ENCODE measurements at regions not wholly inside any gene's neighbourhood (a gene's known extent, or its start where the extent isn't known, plus 50 kb on each side); places are given as distances from the start of the nearest gene placed in this dataset.

DNA sequence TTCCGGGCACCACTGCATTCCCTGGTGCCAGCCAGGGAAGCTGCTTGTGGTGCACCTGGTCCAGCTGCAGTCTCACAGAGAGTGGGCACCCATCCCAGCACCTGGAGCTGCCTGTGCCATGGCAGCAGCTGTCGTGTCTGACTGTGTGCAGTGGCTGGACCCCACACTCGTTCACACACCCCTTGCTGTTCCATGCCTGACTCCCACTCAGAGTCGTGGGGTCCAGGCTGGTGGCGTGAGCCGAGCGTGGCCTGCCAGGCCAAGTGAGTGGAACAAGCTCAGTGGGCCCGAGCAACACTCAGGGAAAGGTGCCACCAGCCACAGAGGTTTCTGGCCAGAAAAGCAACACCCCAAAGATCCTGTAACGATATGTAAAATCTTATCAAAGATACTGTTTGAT, 97.2 kb upstream of the KCNK1 start:
- DNase-seq (ENCODE audit: low spot score) = no peak

DNA sequence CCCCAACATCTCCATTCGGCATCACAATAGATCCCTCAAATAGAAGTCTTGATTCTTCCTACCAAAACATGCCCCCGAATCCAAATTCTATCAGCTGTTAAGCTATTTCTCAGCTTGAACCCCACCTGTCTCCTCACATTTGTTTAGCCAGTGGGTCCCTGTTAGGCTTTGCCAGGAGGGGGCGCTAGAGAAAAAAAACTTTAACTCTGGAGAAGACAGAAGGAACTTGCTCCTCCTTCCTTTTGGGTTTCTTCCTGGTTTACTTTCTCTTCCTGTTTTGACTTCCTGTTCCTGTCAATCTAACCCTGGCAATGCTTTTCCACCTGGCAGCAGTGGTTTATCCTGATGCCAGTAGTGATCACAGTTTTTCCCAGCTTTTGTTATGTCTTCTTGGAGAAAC, 95.6 kb upstream of the KCNK1 start:
- peak; percentile 39 for DNase-seq (ENCODE audit: low spot score)

DNA sequence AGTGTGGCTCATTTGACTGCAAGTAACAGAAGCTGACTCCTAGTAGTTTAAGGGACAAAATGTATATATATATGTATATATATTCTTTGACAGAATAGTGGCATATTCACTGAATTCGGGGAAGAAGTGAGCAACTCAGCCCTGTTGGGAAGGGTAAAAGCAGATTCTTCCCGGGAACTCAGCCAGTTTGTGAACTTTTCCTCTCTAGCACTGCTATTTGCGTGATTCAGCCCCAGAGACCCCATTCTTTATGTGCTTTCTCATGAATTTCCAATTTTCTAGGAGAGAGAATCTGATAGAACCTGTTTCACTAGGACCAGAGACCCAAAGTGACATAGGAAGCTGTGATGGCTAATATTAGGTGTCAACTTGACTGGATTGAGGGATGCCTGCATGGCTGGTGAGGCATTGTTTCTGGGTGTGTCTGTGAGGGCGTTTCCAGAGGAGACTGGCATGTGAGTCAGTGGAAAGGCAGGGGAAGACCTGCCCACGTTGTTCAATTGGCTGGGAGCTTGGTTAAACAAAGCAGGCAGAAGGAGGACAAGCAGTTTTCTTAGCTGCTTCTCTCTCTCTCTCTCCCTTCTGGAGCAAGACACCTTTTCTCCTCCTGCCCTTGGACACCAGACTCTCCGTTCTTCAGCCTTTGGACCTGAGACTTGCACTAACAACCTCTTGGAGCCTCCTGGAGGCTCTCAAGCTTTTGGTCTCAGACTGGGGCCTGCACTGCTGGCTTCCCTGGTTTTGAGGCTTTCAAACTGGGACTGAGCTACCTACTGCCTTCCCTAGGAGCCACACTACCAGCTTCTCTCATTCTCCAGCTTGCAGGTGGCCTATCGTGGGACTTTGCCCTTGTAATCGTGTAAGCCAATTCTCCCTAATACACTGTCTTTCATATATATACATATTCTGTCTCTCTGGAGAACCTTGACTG, 93.4 kb upstream of the KCNK1 start:
- peak; percentile 22 for DNase-seq (ENCODE audit: low spot score)

DNA sequence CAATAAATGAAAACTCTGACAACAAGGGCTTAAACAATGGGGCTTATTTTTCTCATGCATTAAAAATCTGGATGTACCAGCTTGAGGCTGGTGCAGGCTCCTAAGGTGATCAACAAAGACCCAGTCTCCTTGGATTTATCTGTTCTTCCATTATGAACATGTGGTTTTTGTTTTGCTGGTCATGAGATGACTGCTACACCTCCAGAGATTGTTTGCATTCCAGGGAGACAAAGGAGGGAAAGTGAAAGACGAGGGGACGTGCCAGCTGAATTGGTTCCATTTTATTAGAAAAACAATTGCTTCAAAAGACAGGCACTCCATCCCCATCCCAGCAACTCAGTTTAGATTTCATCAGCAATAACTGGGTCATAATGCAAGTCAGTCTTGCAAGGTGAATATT, 90.9 kb upstream of the KCNK1 start:
- no peak for DNase-seq (ENCODE audit: low spot score)

DNA sequence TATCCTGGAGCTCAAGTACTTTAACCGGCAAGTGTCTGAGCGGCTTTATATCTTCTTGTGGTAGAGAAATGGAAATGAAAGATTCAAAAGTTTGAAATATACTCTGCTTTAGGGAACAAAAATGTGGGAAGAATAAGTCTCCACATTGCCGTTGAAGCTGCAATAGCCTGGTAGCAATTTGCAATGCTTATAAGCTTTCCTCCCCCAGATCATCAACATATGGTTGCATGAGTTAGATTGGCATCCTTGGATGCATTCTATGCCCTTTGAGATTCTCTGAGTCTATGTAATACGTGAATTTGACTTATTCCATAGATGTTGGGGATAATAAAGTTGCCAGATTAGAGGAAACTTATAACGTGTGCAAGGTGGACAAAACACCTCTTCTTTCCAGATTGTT, 86.1 kb upstream of the KCNK1 start:
- no peak for DNase-seq (ENCODE audit: low spot score)

DNA sequence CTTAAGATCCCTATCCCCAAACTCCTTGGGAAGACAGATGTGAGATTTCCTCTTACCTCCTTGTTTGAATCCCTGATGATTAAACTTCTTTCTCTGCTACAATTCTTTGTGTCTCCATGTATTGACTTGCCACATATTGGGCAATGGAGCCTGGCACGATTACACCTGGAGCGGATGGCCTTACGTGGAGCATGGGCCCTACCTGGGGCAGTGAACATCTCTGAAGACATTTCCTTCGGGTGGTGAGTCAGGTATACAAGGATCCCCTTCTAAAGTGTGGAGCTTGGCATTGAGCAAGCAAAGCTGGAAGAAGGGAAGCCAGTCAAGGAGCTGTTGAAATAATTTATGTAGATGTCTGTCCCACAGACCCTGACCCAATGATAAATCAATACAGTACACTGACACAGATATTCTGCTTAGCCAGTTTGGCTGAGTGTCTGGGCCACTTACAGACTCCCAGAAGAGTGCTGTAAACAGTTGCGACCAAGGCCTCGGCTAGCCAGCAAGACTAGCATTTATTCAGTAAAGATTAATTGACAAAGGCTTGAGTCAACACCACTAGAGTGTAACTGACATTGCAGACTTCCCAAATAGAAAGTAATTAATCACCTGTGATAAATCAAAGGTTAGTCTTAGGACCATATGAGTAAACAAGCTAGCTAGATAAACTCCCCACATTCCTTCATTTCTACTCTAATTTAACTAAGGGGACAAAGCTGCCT, 83.1 kb upstream of the KCNK1 start:
- no peak for DNase-seq (ENCODE audit: low spot score)

DNA sequence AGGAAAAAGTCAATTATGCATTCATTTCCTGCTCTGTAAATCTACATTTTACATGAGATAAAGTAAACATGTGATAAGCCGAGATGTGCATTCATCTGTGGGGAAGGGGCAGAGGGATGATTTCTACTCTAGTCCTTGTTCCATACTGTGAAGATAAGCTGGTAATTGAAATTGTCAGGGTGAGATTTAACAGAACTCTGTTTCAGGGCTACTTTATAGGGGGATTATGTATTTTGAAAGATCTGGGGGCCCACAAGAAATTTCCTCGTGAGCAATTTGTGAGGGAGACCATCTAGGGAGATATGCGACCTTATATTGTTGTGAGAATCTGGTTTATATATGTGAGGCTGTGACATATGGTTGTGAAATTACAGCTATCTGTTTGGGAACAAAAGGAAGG, 73.1 kb upstream of the KCNK1 start:
- no peak for DNase-seq (ENCODE audit: low spot score)

DNA sequence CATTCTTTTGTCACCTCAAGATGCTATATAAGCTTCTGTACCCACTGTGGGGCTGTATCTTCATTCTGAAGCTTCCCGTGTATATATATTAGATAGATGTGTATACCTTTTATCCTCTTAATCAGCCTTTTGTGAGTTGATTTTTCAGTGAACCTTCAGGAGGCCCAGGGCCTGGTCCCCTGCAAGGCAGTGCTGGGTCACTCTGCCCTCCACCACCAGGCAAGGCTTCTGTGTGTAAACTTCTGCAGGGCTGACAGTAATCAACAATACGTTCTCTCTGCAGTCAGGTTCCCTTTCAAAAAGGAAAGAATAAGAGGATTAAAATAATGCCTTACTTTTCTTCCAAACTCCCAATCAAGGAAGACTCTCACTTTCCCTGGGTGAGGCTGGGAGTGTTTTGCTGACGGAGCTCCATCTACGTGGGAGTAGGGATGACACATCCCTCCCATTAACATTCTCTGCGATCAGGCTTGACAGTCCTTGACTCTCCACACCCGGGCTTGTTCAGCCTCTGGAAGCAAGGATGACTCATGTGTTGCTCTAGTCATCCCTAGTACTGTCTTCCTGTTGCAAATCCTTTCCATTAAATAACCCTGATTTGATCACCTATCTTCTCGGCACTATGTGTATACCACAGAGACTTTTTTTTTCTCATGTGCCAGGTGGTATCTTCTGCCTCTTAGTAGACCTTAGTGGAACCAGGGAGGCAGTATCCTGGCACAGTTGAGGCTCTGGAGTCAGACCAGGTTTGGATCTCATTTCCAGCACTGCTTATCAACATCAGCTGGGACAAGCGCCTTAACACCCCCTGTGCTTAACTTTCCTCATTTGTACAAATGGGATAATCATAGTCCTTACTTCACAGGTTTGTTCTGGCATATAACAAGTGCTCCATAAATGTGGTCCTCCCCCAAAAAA, 70.3 kb upstream of the KCNK1 start:
- DNase-seq (ENCODE audit: low spot score) = peak; percentile 78

DNA sequence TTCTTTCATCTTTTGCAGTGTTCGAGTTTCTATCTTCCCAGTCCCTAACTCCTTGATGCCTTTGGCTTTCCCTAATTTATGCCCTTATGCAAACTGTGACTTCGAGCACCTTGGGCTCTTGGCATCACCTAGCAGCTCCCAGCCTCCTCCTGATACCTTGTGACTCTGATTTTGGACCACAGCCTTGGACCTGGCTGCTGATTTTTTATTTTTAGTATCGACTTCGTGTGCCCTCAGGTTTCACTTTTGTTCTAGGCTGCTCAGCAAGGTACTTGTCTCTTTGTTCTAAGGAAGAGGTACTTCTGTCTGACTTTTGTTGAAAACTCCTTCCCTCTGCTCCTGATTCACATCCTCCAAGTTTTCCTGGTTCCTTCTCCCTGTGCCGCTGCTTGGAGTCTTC, 69.6 kb upstream of the KCNK1 start:
- no peak for DNase-seq (ENCODE audit: low spot score)

DNA sequence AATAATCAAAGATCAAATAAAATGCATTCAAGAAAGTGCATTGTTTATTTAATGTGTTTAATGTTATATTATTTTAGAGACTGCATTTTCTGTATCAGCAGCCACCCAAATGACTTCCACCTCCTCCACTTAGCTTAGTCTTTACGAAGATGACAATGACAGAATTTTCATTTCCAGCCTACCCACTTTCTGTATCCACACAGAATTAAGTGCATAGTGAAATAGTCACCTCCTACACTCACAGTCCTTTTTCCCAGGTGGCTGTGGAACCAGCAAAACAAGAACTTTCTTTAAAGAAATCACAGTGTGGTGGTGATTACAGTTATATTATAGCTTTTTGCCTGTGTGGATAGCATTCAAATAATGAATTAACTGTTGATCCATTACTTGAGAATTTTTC, 66.2 kb upstream of the KCNK1 start:
- DNase-seq (ENCODE audit: low spot score) = no peak

DNA sequence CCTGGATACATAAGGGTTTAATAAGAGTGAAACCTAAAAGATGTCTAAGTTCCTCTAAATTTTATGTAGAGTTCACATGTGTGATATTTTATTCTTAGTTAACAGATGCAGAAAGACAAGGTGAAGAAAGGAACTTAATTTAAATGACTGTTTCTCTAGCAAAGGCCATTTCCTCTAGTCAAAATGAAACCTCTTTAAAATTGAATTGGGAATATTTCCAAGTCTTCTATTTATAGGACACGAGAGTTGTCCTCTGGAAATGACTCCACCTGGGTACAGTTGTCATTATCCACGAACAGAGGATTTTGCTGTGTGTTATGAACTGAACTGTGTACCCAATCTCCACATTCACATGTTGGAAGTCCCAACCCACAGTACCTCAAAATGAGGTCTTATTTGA, 64.5 kb upstream of the KCNK1 start:
- no peak for DNase-seq (ENCODE audit: low spot score)

DNA sequence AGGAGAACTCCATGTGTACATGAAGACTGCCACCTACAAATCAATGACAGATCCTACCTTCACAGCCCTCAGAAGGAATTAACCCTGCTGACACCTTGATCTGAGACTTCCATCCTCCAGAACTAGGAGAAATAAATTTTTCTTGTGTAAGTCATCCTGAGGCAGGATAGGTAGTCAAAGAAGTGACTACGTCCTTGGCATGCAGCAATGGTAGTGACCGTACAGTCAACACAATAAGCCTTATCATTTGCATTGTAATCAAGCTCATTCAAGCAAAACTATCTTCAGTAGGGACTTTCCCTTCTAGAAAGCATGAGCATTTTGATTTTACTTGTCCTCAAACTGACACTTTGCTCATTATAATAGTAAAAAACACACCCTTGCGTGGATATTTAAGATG, 64.0 kb upstream of the KCNK1 start:
- no peak for DNase-seq (ENCODE audit: low spot score)

DNA sequence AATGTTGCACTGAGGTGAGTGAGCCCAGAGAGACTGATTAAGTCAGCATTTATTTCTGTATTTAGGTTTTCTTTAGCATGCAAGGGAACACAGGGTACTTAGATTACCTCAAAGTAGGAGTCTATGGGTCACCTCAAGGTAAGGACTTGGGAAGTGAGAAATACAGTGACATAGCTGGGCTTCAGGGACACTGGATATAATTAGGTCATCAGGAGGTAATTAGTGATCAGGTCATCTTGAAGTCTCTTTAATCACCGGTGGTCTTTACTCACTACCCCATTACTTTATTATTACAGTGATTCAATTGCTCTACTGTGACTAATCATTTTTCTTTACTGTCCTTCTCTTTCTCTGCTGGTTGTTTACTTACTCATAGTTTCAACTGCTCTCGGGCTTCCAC, 59.9 kb upstream of the KCNK1 start:
- no peak for DNase-seq (ENCODE audit: low spot score)

DNA sequence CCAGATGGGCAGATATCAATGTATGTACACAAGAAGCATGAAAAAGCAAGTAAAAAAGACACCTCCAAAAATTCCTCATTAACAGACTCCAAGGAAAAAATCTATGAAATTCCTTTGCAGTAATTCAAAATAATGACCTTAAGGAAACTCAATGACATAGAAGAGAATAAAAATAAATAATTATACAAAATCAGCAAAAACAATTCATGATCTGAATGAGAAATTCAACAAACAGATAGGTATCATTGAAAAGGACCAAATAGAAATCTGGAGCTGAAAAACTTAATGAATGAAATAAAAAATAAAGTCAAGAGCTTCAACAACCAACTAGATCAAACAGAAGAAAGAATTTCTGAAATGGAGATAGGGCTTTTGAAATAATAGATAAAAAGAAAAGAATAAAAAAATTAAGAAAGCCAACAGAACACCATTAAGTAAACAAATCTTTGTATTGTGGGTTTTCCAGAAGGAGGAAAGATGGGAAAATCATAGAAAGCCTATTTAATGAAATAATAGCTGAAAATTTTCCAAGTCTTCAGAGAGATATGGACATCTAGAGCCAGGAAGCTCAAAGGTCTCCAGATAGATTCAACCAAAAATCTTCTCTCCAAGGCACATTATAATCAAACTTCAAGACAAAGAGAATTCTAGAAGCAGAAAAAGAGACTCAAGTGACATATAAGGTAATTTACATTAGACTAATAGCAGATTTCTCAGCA, 52.0 kb upstream of the KCNK1 start:
- no peak for DNase-seq (ENCODE audit: low spot score)

Measured in H4 (cell line).